ENCODE measurements at regions not wholly inside any gene's neighbourhood (a gene's known extent, or its start where the extent isn't known, plus 50 kb on each side); places are given as distances from the start of the nearest gene placed in this dataset.

- no peak for TF ChIP-seq POLR2AphosphoS5 (IDR thresholded peaks at IDR 0.05; ENCODE audit: low read depth, low read length)
- TF ChIP-seq POLR2A (IDR thresholded peaks at IDR 0.05; ENCODE audit: borderline replicate concordance, extremely low read depth, insufficient read depth, insufficient read length): no peak
- no peak for TF ChIP-seq CTCF (IDR thresholded peaks at IDR 0.05 in 2 of 3, conservative IDR thresholded peaks at IDR 0.05 in 1 of 3; ENCODE audit: borderline replicate concordance in 1 of 3, insufficient read depth in 1 of 3, low read depth in 2 of 3, low read length in 2 of 3)
- TF ChIP-seq REST (IDR thresholded peaks at IDR 0.05; ENCODE audit: low read depth): no peak
- no peak for TF ChIP-seq EZH2 (IDR thresholded peaks at IDR 0.05)
These were observed 370.2 kb upstream of the EPHA7 start for GRCh38 chr6:93789532-93789931.

Data from HCT116 (cell line).